Ishikawa (cell line): ENCODE measurements at regions not wholly inside any gene's neighbourhood (a gene's known extent, or its start where the extent isn't known, plus 50 kb on each side); places are given as distances from the start of the nearest gene placed in this dataset.
A peak's percentile ranks its signal among the peaks of the same experiment; 100 is the strongest.

Experiments used
- CEBPB ChIP-seq: IDR thresholded peaks from 2 replicates; pipeline ENCODE4 v1.6.1; 2012
- CREB1 ChIP-seq: IDR thresholded peaks from 2 replicates; pipeline ENCODE4 v1.6.1; 2012; ENCODE audit warnings: low read depth
- EGR1 ChIP-seq: IDR thresholded peaks from 2 replicates; pipeline ENCODE4 v1.6.1; 2012
- EP300 ChIP-seq: IDR thresholded peaks from 2 replicates; pipeline ENCODE4 v1.6.1; 2012; ENCODE audit warnings: borderline replicate concordance
- FOXM1 ChIP-seq: IDR thresholded peaks from 2 replicates; pipeline ENCODE4 v1.6.1; 2012; ENCODE audit warnings: low read depth, borderline replicate concordance
- MAX ChIP-seq: IDR thresholded peaks from 2 replicates; pipeline ENCODE4 v1.6.1; 2012
- NFIC ChIP-seq: IDR thresholded peaks from 2 replicates; pipeline ENCODE4 v1.6.1; 2012
- RAD21 ChIP-seq: IDR thresholded peaks from 2 replicates; pipeline ENCODE4 v1.6.1; 2012; ENCODE audit warnings: low read depth
- TAF1 ChIP-seq: IDR thresholded peaks from 2 replicates; pipeline ENCODE4 v1.6.1; 2012; ENCODE audit warnings: low read depth, mild to moderate bottlenecking
- TCF12 ChIP-seq: IDR thresholded peaks from 2 replicates; pipeline ENCODE4 v1.6.1; 2012; ENCODE audit warnings: low read depth
- TEAD4 ChIP-seq: IDR thresholded peaks from 2 replicates; pipeline ENCODE4 v1.6.1; 2012
- YY1 ChIP-seq: IDR thresholded peaks from 2 replicates; pipeline ENCODE4 v1.6.1; 2012; ENCODE audit warnings: low read depth
- ZBTB7A ChIP-seq: IDR thresholded peaks from 2 replicates; pipeline ENCODE4 v1.6.1; 2012; ENCODE audit warnings: low read depth
- TF ChIP-seq, protein P1 (sequence below): IDR thresholded peaks from 2 replicates; pipeline ENCODE4 v1.6.1; 2012
- TF ChIP-seq, protein P2 (sequence below): IDR thresholded peaks from 2 replicates; pipeline ENCODE4 v1.6.1; 2012; ENCODE audit warnings: low read depth, mild to moderate bottlenecking

DNA sequence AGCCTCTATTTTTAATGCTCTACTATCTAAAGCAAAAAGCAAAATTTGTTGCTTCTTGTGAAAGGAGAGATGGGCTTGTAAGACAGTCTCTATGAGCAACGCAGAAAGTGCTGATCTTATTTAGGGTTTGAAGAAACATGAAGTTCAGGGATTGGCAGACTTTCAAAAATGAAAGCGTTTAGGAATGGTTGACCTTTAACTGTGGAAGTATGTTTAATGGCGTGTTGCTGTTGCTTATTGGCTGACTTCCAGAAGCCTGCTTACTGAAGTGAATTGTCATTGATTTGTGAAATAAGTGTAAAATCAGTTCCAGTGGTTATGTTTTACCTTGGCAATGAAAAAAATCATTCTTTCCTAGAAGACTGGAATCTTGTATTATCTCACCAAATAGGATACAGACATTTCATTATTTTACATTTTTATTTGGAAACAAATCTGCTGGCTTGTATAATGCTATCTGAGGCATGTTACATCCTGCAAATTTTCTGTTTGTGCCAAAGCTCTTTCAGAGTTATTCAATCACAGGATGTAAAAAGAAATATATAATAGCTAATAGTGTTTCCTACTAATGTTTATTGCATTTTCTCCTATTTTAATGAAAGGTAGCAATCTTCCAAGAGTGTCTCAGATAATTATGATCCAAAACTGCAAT, 221.3 kb upstream of the SLITRK6 start:
- TF ChIP-seq ZBTB7A (no peak), EP300 (peak; percentile 79; the same call in 1 of the 2 replicates), FOXM1 (peak; percentile 67), EGR1 (no peak), CEBPB (peak; percentile 54; the same call in 1 of the 2 replicates), RAD21 (no peak; the same call in none of the 2 replicates), NFIC (peak; percentile 95), TCF12 (peak; percentile 76), MAX (peak; percentile 14; the same call in 1 of the 2 replicates), TEAD4 (peak; percentile 59), YY1 (0 out of 2 replicates have a peak, but pooled peaks have one; percentile 23)

DNA sequence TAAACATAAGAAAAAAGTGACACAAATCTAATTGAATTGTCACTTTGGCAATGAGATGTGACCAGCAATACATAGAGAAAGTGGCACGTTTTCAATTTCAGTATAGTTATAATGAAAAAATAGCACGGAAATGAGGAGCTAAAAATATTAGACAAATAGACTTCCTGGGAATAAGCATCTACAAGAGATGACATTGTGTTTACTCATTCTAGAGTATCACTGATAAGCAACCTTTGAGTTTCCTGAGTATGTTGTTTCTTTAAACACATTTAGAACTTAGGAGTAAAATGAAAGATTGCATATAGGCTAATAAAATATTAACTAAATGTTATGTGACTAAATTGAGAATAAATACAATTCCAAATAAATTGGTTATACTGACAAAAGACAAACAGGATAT, 207.1 kb upstream of the SLITRK6 start:
- TF ChIP-seq RAD21 = no peak
- no peak for TF ChIP-seq CEBPB
- no peak for TF ChIP-seq EGR1
- no peak for TF ChIP-seq YY1
- no peak for TF ChIP-seq FOXM1
- TF ChIP-seq ZBTB7A = no peak
- TF ChIP-seq EP300 = no peak
- TF ChIP-seq MAX = no peak
- TF ChIP-seq TCF12 = no peak
- TF ChIP-seq TEAD4 = no peak
- TF ChIP-seq NFIC = no peak
- TF ChIP-seq TAF1 = no peak
- TF ChIP-seq, protein P1, sequence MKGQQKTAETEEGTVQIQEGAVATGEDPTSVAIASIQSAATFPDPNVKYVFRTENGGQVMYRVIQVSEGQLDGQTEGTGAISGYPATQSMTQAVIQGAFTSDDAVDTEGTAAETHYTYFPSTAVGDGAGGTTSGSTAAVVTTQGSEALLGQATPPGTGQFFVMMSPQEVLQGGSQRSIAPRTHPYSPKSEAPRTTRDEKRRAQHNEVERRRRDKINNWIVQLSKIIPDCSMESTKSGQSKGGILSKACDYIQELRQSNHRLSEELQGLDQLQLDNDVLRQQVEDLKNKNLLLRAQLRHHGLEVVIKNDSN = no peak
- TF ChIP-seq, protein P2, sequence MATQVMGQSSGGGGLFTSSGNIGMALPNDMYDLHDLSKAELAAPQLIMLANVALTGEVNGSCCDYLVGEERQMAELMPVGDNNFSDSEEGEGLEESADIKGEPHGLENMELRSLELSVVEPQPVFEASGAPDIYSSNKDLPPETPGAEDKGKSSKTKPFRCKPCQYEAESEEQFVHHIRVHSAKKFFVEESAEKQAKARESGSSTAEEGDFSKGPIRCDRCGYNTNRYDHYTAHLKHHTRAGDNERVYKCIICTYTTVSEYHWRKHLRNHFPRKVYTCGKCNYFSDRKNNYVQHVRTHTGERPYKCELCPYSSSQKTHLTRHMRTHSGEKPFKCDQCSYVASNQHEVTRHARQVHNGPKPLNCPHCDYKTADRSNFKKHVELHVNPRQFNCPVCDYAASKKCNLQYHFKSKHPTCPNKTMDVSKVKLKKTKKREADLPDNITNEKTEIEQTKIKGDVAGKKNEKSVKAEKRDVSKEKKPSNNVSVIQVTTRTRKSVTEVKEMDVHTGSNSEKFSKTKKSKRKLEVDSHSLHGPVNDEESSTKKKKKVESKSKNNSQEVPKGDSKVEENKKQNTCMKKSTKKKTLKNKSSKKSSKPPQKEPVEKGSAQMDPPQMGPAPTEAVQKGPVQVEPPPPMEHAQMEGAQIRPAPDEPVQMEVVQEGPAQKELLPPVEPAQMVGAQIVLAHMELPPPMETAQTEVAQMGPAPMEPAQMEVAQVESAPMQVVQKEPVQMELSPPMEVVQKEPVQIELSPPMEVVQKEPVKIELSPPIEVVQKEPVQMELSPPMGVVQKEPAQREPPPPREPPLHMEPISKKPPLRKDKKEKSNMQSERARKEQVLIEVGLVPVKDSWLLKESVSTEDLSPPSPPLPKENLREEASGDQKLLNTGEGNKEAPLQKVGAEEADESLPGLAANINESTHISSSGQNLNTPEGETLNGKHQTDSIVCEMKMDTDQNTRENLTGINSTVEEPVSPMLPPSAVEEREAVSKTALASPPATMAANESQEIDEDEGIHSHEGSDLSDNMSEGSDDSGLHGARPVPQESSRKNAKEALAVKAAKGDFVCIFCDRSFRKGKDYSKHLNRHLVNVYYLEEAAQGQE = no peak
- no peak for TF ChIP-seq CREB1

- TF ChIP-seq ZBTB7A = no peak
- TF ChIP-seq TEAD4 = no peak
- no peak for TF ChIP-seq RAD21
- TF ChIP-seq CREB1 = no peak
- TF ChIP-seq, protein P2 = no peak
- TF ChIP-seq CEBPB = no peak
- no peak for TF ChIP-seq EGR1
- peak; percentile 64; the same call in 1 of the 2 replicates for TF ChIP-seq TCF12
- no peak for TF ChIP-seq TAF1
- TF ChIP-seq EP300 = peak; percentile 75
- peak; percentile 39; the same call in 1 of the 2 replicates for TF ChIP-seq FOXM1
- TF ChIP-seq MAX = no peak
- TF ChIP-seq NFIC = no peak; the same call in 1 of the 2 replicates
These were observed 203.8 kb upstream of the SLITRK6 start for GRCh38 chr13:86003029-86003428.

DNA sequence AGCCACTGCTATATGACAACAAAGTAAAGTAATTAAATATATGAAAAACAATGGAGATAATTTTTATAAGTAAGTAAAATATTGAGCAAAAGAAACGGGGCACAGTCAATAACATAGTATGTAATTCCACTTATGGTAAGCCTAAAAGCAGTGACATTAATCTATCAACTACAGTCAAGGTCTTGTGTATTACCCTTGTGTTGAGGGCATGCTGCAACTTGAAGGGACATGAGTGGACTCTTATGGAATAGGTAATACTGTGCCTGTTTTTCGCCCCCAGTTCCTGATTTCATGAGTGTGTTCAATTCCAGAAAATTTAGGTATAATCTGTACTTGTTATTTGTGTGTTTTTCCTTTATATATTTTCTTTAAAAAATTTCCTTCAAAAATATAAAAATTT, 201.3 kb upstream of the SLITRK6 start:
- TF ChIP-seq TCF12 (no peak), YY1 (no peak)

DNA sequence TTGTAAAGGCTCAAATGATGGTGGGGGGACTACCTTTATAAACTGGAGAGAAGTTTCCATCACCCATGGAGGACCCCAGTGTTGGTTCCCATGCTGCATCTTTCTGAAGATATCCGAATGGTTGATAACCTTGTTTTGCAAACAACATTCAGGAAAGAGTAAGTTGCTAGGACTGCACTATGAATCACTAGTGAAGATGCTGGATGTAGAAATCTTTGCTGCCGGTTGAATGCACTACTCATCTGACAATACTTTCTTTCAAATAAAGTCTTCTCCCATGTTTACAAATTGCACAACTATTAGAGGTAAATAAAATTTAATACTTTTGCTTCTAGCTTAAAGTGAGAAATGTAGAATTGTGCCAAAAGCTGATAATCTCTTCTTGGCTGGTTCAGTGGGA, 198.4 kb upstream of the SLITRK6 start:
- TF ChIP-seq CREB1 = no peak
- TF ChIP-seq RAD21 = no peak
- no peak for TF ChIP-seq YY1
- no peak for TF ChIP-seq ZBTB7A
- no peak for TF ChIP-seq CEBPB
- no peak for TF ChIP-seq EGR1
- TF ChIP-seq, protein P2 = no peak
- TF ChIP-seq EP300 = no peak
- TF ChIP-seq FOXM1 = no peak
- no peak for TF ChIP-seq MAX
- TF ChIP-seq NFIC = no peak
- TF ChIP-seq TAF1 = no peak
